ENCODE measurements at regions not wholly inside any gene's neighbourhood (a gene's known extent, or its start where the extent isn't known, plus 50 kb on each side); places are given as distances from the start of the nearest gene placed in this dataset.

DNA sequence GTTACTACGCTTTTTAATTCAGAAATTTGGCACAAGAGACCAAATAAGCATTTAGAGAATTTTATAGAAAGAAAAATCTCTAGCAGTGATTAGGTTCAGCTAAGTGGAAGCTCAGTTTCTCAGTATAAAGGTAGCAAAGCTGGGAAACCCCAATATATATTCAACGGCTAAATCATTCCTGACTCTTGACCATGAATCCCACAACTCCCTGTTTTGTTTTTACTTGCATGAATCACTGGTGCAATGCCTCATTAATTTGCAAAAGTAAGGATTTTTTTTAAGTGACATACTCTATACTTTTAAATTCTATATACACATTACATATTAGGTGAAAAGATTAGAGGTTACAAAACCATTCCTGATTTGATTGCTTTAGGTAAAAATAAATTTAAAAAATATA is 74.3 kb upstream of the PLEKHG7 start:
- H3K9ac ChIP-seq (ENCODE audit: low read depth in 1 of 2, low read length in 2 of 2) = no peak overlapping the region
- H3K9me3 ChIP-seq (ENCODE audit: control insufficient read depth in 1 of 2, low read length in 2 of 2) = no peaks in the 10 kb centered on the region
- no peaks in the 10 kb centered on the region for H3K36me3 ChIP-seq (ENCODE audit: control insufficient read depth in 1 of 2, insufficient read depth in 2 of 2, low read length in 2 of 2)
- H3K27ac ChIP-seq (ENCODE audit: low read depth, low read length) = no peak overlapping the region
- no peak overlapping the region for H3K4me3 ChIP-seq (ENCODE audit: low read depth in 1 of 2, low read length in 2 of 2)
- H3K4me1 ChIP-seq (ENCODE audit: control insufficient read depth in 1 of 2, insufficient read depth in 2 of 2, low read length in 2 of 2) = no peaks in the 10 kb centered on the region
- no peaks in the 10 kb centered on the region for H3K27me3 ChIP-seq (ENCODE audit: control insufficient read depth in 1 of 2, insufficient read depth in 2 of 2, low read length in 2 of 2)

DNA sequence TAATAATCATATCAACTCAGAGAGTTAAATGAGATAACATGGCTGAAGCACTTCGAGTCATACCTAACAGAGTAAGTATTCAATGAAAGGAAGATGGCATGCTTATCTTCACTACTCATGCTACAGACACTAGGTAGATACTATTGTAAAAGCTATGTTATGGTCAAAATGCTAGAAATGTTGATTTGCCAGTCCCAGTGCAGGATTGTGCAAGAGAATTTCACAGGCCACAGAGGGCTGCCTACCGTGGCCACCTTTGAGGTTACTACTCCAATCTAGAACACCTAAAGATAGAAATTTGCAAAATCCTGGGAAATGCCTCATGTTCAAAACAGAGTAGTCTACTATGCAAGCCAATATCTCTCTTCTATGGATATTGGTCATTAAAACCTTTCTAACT is 75.3 kb upstream of the PLEKHG7 start:
- H3K9ac ChIP-seq (ENCODE audit: low read depth in 1 of 2, low read length in 2 of 2) = no peak overlapping the region
- H3K36me3 ChIP-seq (ENCODE audit: control insufficient read depth in 1 of 2, insufficient read depth in 2 of 2, low read length in 2 of 2) = no peaks in the 10 kb centered on the region
- H3K27ac ChIP-seq (ENCODE audit: low read depth, low read length) = no peak overlapping the region
- H3K4me1 ChIP-seq (ENCODE audit: control insufficient read depth in 1 of 2, insufficient read depth in 2 of 2, low read length in 2 of 2) = no peaks in the 10 kb centered on the region
- H3K4me3 ChIP-seq (ENCODE audit: low read depth in 1 of 2, low read length in 2 of 2) = no peak overlapping the region
- H3K27me3 ChIP-seq (ENCODE audit: control insufficient read depth in 1 of 2, insufficient read depth in 2 of 2, low read length in 2 of 2) = no peaks in the 10 kb centered on the region
- no peaks in the 10 kb centered on the region for H3K9me3 ChIP-seq (ENCODE audit: control insufficient read depth in 1 of 2, low read length in 2 of 2)

- Histone ChIP-seq H3K4me1 (ENCODE audit: control insufficient read depth in 1 of 2, insufficient read depth in 2 of 2, low read length in 2 of 2) (no peaks in the 10 kb centered on the region), H3K9ac (ENCODE audit: low read depth in 1 of 2, low read length in 2 of 2) (no peak overlapping the region), H3K9me3 (ENCODE audit: control insufficient read depth in 1 of 2, low read length in 2 of 2) (peaks cover 0 to 4% of the 10 kb centered on the region in 2 donors), H3K27me3 (ENCODE audit: control insufficient read depth in 1 of 2, insufficient read depth in 2 of 2, low read length in 2 of 2) (no peaks in the 10 kb centered on the region), H3K27ac (ENCODE audit: low read depth, low read length) (no peak overlapping the region), H3K4me3 (ENCODE audit: low read depth in 1 of 2, low read length in 2 of 2) (no peak overlapping the region), H3K36me3 (ENCODE audit: control insufficient read depth in 1 of 2, insufficient read depth in 2 of 2, low read length in 2 of 2) (no peaks in the 10 kb centered on the region)
Observed at GRCh38 chr12:92625639-92626310, 77.0 kb upstream of the PLEKHG7 start.

DNA sequence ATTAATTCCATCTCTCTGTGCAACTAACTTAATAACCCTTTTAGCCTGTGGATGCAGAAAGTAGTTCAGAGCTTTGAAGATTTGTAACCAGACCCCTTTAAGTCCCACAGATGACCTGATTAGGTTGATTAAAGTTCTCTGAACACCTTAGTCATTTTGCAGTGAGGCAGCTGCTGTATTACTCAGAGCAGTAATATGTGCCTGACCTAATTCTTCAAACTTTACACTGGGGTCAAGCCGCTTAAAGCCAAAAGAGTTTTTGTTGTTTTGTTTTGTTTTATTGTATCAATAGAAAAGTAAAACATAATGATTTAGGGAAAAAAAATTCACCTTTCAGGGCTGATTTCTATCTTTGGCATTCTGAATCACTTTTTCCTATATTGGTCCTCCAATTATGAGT is 78.6 kb upstream of the PLEKHG7 start:
- Histone ChIP-seq H3K9me3 (ENCODE audit: control insufficient read depth in 1 of 2, low read length in 2 of 2) (peaks cover 0 to 4% of the 10 kb centered on the region in 2 donors), H3K27ac (ENCODE audit: low read depth, low read length) (no peak overlapping the region), H3K4me3 (ENCODE audit: low read depth in 1 of 2, low read length in 2 of 2) (no peak overlapping the region), H3K36me3 (ENCODE audit: control insufficient read depth in 1 of 2, insufficient read depth in 2 of 2, low read length in 2 of 2) (no peaks in the 10 kb centered on the region), H3K9ac (ENCODE audit: low read depth in 1 of 2, low read length in 2 of 2) (no peak overlapping the region), H3K27me3 (ENCODE audit: control insufficient read depth in 1 of 2, insufficient read depth in 2 of 2, low read length in 2 of 2) (no peaks in the 10 kb centered on the region), H3K4me1 (ENCODE audit: control insufficient read depth in 1 of 2, insufficient read depth in 2 of 2, low read length in 2 of 2) (no peaks in the 10 kb centered on the region)

- Histone ChIP-seq H3K9me3 (ENCODE audit: control insufficient read depth in 1 of 2, low read length in 2 of 2) (peaks cover 0 to 4% of the 10 kb centered on the region in 2 donors), H3K27me3 (ENCODE audit: control insufficient read depth in 1 of 2, insufficient read depth in 2 of 2, low read length in 2 of 2) (no peaks in the 10 kb centered on the region), H3K9ac (ENCODE audit: low read depth in 1 of 2, low read length in 2 of 2) (no peak overlapping the region), H3K4me3 (ENCODE audit: low read depth in 1 of 2, low read length in 2 of 2) (no peak overlapping the region), H3K4me1 (ENCODE audit: control insufficient read depth in 1 of 2, insufficient read depth in 2 of 2, low read length in 2 of 2) (no peaks in the 10 kb centered on the region), H3K27ac (ENCODE audit: low read depth, low read length) (no peak overlapping the region), H3K36me3 (ENCODE audit: control insufficient read depth in 1 of 2, insufficient read depth in 2 of 2, low read length in 2 of 2) (no peaks in the 10 kb centered on the region)
Observed at GRCh38 chr12:92623386-92623785, 79.4 kb upstream of the PLEKHG7 start.

DNA sequence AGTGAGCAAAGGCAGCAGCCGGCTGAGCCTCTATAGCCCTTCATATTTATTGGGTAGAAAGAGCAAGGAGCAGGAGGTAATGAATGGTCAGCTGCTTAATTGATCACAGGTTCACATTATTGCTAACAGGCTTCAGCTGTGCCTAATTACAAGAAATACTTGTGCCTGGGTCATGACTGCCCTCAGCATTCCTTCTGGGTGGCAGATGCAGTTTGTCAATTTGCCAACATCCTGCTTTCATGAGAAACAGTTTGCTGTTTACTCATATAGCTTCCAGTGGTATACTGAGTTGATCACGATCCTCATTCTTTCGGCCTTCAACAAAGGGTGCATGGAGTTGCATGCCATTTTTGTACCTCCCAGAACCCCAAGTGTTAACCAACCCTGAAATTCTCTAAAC is 81.0 kb upstream of the PLEKHG7 start:
- H3K4me1 ChIP-seq (ENCODE audit: control insufficient read depth in 1 of 2, insufficient read depth in 2 of 2, low read length in 2 of 2) = no peaks in the 10 kb centered on the region
- H3K4me3 ChIP-seq (ENCODE audit: low read depth in 1 of 2, low read length in 2 of 2) = no peak overlapping the region
- H3K27me3 ChIP-seq (ENCODE audit: control insufficient read depth in 1 of 2, insufficient read depth in 2 of 2, low read length in 2 of 2) = no peaks in the 10 kb centered on the region
- no peaks in the 10 kb centered on the region for H3K36me3 ChIP-seq (ENCODE audit: control insufficient read depth in 1 of 2, insufficient read depth in 2 of 2, low read length in 2 of 2)
- H3K9me3 ChIP-seq (ENCODE audit: control insufficient read depth in 1 of 2, low read length in 2 of 2) = peaks cover 0 to 4% of the 10 kb centered on the region in 2 donors
- H3K27ac ChIP-seq (ENCODE audit: low read depth, low read length) = no peak overlapping the region
- H3K9ac ChIP-seq (ENCODE audit: low read depth in 1 of 2, low read length in 2 of 2) = no peak overlapping the region

DNA sequence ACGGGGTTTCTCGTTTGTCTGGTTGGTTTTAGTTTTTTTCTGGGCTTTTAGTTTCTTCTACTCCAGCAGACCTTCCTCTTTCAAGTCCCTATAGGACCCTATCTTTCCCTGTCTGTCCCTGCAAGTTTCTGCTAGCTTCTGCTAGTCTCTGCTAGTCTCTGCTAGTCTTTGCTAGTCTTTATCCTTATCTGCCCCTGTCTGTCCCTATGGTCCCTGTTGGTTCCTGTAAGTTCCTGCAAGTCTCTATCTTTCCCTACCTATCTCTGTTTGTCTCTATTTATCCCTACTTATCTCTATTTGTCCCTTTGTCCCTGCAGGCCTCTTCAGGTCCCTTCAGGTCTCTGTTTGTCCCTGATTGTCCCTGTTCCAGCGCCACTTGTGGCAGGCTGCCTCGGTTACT is 81.5 kb upstream of the PLEKHG7 start:
- Histone ChIP-seq H3K9me3 (ENCODE audit: control insufficient read depth in 1 of 2, low read length in 2 of 2) (peaks cover 0 to 4% of the 10 kb centered on the region in 2 donors), H3K36me3 (ENCODE audit: control insufficient read depth in 1 of 2, insufficient read depth in 2 of 2, low read length in 2 of 2) (no peaks in the 10 kb centered on the region), H3K4me1 (ENCODE audit: control insufficient read depth in 1 of 2, insufficient read depth in 2 of 2, low read length in 2 of 2) (no peaks in the 10 kb centered on the region), H3K4me3 (ENCODE audit: low read depth in 1 of 2, low read length in 2 of 2) (no peak overlapping the region), H3K27ac (ENCODE audit: low read depth, low read length) (no peak overlapping the region), H3K27me3 (ENCODE audit: control insufficient read depth in 1 of 2, insufficient read depth in 2 of 2, low read length in 2 of 2) (no peaks in the 10 kb centered on the region), H3K9ac (ENCODE audit: low read depth in 1 of 2, low read length in 2 of 2) (no peak overlapping the region)

DNA sequence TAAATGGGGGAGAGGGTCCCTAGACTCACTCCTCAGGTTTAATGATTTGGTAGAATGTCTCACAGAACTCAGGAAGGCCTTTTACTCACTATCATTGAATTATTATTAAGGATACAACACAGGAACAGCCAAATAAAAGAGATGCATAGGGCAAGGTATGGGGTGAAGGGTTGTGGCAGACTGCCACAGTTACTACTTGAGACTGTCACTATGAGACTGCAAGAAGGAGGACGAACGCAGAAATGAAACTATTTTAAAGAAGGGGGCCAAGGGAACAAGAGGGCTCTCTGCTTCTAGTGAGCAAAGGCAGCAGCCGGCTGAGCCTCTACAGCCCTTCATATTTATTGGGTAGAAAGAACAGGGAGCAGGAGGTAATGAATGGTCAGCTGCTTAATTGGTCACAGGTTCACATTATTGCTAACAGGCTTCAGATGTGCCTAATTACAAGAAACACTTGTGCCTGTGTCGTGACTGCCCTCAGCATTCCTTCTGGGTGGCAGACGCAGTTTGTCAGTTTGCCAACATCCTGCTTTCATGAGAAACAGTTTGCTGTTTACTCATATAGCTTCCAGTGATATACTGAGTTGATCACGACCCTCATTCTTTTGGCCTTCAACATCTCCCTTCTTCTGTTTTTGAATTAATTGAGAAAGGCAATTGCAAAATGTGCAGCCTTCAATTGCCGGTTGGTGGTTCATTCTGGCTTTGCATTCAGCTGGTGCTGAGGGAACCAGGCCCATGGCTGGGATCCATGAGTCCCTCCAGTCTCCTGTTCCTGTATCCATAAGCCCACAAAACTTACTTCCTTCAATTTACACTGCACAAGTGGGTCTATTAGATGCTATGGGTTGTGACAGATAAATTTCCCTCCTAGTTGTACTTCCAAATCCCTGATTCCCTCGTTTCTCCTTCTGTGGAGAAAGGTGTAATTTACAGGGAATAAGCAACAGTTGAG is 82.8 kb upstream of the PLEKHG7 start:
- H3K9ac ChIP-seq (ENCODE audit: low read depth in 1 of 2, low read length in 2 of 2) = no peak overlapping the region
- H3K36me3 ChIP-seq (ENCODE audit: control insufficient read depth in 1 of 2, insufficient read depth in 2 of 2, low read length in 2 of 2) = no peaks in the 10 kb centered on the region
- no peak overlapping the region for H3K27ac ChIP-seq (ENCODE audit: low read depth, low read length)
- no peaks in the 10 kb centered on the region for H3K4me1 ChIP-seq (ENCODE audit: control insufficient read depth in 1 of 2, insufficient read depth in 2 of 2, low read length in 2 of 2)
- no peaks in the 10 kb centered on the region for H3K27me3 ChIP-seq (ENCODE audit: control insufficient read depth in 1 of 2, insufficient read depth in 2 of 2, low read length in 2 of 2)
- H3K4me3 ChIP-seq (ENCODE audit: low read depth in 1 of 2, low read length in 2 of 2) = no peak overlapping the region
- H3K9me3 ChIP-seq (ENCODE audit: control insufficient read depth in 1 of 2, low read length in 2 of 2) = peaks cover 0 to 4% of the 10 kb centered on the region in 2 donors

GRCh38 chr12:92619026-92619425 is 83.8 kb upstream of the PLEKHG7 start:
- H3K36me3 ChIP-seq (ENCODE audit: control insufficient read depth in 1 of 2, insufficient read depth in 2 of 2, low read length in 2 of 2) = no peaks in the 10 kb centered on the region
- H3K27me3 ChIP-seq (ENCODE audit: control insufficient read depth in 1 of 2, insufficient read depth in 2 of 2, low read length in 2 of 2) = no peaks in the 10 kb centered on the region
- no peak overlapping the region for H3K27ac ChIP-seq (ENCODE audit: low read depth, low read length)
- H3K4me1 ChIP-seq (ENCODE audit: control insufficient read depth in 1 of 2, insufficient read depth in 2 of 2, low read length in 2 of 2) = no peaks in the 10 kb centered on the region
- H3K4me3 ChIP-seq (ENCODE audit: low read depth in 1 of 2, low read length in 2 of 2) = no peak overlapping the region
- H3K9me3 ChIP-seq (ENCODE audit: control insufficient read depth in 1 of 2, low read length in 2 of 2) = peaks cover 0 to 4% of the 10 kb centered on the region in 2 donors
- H3K9ac ChIP-seq (ENCODE audit: low read depth in 1 of 2, low read length in 2 of 2) = no peak overlapping the region

- Histone ChIP-seq H3K4me1 (ENCODE audit: control insufficient read depth in 1 of 2, insufficient read depth in 2 of 2, low read length in 2 of 2) (no peaks in the 10 kb centered on the region), H3K4me3 (ENCODE audit: low read depth in 1 of 2, low read length in 2 of 2) (no peak overlapping the region), H3K36me3 (ENCODE audit: control insufficient read depth in 1 of 2, insufficient read depth in 2 of 2, low read length in 2 of 2) (no peaks in the 10 kb centered on the region), H3K27me3 (ENCODE audit: control insufficient read depth in 1 of 2, insufficient read depth in 2 of 2, low read length in 2 of 2) (no peaks in the 10 kb centered on the region), H3K27ac (ENCODE audit: low read depth, low read length) (no peak overlapping the region), H3K9ac (ENCODE audit: low read depth in 1 of 2, low read length in 2 of 2) (no peak overlapping the region), H3K9me3 (ENCODE audit: control insufficient read depth in 1 of 2, low read length in 2 of 2) (no peaks in the 10 kb centered on the region)
Observed at GRCh38 chr12:92615703-92616102, 87.1 kb upstream of the PLEKHG7 start.

All from duodenal mucosa (tissue), 2 donors.